GM21360 (cell line): ENCODE measurements at regions not wholly inside any gene's neighbourhood (a gene's known extent, or its start where the extent isn't known, plus 50 kb on each side); places are given as distances from the start of the nearest gene placed in this dataset.

ENCODE experiments used
- ATAC-seq: cut with Tn5 transposase; IDR thresholded peaks from one replicate; pipeline ENCODE4 v1.9.1; 2021; ENCODE audit warnings: mild to moderate bottlenecking, moderate library complexity; ENCODE audit not compliant: unreplicated experiment

DNA sequence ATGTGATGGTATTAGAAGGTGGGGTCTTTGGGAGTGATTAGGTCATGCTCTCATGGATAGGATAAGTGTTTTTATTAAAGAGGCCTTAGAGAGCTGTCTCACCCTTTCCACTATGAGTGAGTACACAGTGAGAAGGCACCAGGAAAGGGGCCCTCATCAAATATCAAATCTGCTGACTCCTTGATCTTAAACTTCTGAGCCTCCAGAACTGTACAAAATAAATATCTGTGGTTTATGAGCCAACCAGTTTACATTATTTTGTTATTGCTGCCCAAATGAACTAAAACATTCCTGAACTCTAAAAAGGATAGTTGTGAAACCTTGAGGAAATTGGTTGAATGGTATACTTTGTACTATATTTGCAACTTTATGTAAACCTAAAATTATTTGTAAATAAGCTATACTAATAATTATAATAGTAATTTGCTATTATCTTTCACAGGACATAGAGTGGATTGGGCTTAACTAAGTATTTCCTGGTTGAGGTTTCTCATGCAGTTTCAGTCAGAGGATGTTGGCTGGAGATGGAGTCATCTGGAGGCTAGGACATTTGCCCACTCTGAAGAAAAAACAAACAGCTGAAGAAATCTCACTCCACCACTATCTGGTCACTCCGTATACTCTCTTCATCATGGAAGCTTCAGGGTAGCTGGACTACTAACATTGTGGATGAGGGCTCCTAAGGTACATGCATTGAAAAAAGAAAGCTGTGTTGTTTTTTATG lies 1068.6 kb upstream of the CADM2 start:
- ATAC-seq: no peak

GRCh38 chr3:83890763-83891135 lies 1068.0 kb upstream of the CADM2 start:
- ATAC-seq: no peak

- no peak for ATAC-seq
Observed at GRCh38 chr3:83894223-83894622, 1064.6 kb upstream of the CADM2 start.

- ATAC-seq: no peak
Observed at GRCh38 chr3:83895892-83896291, 1062.9 kb upstream of the CADM2 start.

GRCh38 chr3:83902787-83903533 lies 1055.8 kb upstream of the CADM2 start:
- no peak for ATAC-seq

GRCh38 chr3:83913381-83913780 lies 1045.4 kb upstream of the CADM2 start:
- ATAC-seq: no peak

DNA sequence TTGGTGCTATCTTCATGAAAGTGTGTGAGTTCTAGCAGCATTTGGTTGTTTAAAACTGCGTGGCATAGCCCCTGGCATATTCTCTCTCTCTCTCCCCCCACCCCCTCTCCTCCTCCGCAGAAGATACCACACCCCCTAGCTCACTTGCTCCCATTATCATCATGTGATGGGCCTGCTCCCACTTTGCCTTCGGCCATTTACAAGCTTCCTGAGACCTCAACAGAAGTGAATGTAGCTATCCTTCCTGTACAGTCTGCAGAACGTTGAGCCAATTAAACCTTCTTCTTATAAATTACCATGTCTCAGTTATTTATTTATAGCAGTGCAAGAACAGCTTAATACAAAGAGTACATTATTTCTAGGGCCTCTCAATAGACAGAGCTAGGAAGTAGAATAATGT lies 1032.5 kb upstream of the CADM2 start:
- no peak for ATAC-seq

GRCh38 chr3:83928391-83928790 lies 1030.4 kb upstream of the CADM2 start:
- no peak for ATAC-seq

GRCh38 chr3:83928903-83929302 lies 1029.9 kb upstream of the CADM2 start:
- no peak for ATAC-seq

DNA sequence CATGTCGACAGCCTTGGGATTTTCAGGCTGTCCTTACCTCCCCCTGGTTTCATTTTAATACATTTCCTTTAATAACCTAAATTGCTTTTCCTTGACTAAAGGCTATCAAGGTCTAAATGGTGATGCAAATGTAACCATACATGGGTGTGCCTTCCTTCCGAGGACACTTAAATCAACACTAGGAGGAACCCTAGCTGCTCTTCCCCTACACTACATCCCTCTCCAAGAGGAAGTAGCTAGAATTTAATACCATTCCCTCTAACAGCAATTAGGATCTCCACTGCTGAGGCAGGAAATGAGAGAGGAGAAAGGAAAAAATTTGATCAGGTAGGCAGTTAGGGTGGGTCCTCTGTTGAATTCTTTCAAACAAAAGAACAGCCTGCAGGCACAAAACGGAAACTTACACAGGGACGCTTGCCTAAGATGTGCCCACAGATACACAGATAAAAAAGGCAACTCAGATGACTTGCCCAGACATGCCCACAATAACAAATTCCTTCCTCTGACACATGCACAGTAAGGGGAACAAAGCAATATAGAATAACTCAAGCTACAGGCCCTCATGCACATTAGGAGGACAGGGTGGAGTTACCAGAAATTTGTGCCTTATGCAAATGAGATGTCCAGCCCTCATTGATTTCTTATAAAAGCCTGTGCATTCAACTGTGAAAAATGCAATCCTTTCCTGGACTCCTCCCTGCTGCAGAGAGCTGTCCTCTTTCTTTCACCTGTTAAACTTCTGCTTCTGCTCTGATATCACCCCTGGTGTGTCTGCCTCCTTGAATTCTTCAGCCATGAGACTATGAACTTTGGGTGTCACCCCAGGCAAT lies 1024.4 kb upstream of the CADM2 start:
- no peak for ATAC-seq

DNA sequence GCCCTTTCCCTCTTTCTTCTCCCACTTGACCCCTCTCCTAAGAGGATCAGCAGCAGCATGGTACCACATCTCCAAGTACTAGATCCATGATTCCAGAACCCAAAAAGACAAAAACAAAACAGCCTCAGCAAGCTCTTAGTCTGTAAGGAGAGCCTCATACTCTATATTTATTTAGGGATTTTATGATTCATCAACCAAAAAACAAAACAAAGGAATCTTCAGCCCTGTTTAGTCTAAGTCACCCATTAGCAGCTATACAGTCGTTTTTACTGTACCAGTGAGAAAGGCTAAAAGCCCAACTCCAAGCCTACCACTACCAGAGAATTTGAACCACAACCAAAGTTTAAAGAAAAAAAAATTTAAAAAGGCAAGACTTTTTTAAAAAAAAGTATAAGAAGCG lies 1020.3 kb upstream of the CADM2 start:
- ATAC-seq: no peak

DNA sequence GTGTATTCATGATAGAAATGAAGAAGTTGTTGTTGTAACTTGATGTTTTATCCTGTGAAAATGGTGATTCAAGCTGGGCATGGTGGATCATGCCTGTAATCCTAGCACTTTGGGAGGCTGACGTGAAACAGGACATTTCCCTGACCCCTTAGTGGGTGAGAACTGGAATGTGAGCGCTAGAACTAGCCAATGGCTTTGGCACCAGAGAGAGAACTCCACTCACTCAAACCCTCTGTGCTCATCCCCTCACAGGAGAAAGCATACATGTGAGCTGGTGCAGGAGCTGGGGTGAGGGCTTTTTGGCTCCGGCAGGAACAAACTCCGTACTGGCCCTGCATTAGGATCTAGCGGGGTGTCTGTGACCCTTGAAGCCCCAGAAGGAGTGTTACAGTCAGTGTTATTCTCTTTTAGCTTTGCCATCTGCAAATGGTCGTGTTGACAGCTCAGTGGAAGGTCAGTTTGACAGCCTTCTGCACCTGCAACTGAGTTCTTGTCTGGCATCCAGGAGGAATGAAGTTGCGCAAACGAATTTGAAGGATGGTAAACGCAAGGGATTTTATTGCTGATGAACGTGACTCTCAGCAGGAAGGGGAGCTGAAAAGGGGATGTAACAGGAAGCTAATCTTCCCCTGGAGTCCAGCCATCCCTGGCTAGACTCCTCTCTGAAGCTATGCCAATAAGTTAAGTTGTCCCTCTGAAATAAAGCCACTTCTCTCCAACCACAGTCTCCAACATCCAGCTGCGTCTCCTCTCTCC lies 1016.6 kb upstream of the CADM2 start:
- no peak for ATAC-seq

GRCh38 chr3:83946049-83946448 lies 1012.7 kb upstream of the CADM2 start:
- ATAC-seq: no peak

GRCh38 chr3:83946554-83946953 lies 1012.2 kb upstream of the CADM2 start:
- ATAC-seq: no peak

- no peak for ATAC-seq
Observed at GRCh38 chr3:83948771-83949170, 1010.0 kb upstream of the CADM2 start.

- no peak for ATAC-seq
Observed at GRCh38 chr3:83953417-83954089, 1005.2 kb upstream of the CADM2 start.

GRCh38 chr3:83956431-83956830 lies 1002.4 kb upstream of the CADM2 start:
- no peak for ATAC-seq

DNA sequence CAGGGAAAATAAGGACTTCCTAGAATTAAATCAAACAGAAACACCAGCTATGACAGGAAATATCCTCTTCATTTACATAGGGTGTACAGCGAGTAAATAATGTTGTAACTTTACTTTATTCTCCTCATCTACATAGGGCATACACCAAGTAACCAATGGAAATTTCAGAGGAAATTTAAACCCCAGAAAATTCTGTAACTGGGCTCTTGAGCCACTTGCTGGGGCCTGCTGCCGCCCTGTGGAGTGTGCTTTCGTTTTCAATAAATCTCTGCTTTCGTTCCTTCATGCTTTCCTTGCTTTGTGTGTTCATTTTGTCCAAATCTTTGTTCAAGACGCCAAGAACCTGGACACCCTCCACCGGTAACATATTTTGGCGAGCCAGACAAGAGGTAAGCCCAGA lies 990.4 kb upstream of the CADM2 start:
- no peak for ATAC-seq

DNA sequence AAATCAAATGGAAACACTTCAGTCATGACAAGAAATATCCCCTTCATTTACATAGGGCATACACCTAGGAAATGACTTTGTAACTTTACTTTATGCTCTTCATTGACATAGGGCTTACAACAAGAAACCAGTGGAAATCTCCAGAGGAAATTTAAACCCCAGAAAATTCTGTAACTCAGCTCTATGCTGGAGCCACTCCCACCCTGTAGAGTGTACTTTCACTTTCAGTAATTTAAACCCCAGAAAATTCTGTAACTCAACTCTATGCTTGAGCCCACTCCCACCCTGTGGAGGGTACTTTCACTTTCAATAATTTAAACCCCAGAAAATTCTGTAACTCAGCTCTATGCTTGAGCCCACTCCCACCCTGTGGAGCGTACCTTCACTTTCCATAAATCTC lies 987.1 kb upstream of the CADM2 start:
- no peak for ATAC-seq

DNA sequence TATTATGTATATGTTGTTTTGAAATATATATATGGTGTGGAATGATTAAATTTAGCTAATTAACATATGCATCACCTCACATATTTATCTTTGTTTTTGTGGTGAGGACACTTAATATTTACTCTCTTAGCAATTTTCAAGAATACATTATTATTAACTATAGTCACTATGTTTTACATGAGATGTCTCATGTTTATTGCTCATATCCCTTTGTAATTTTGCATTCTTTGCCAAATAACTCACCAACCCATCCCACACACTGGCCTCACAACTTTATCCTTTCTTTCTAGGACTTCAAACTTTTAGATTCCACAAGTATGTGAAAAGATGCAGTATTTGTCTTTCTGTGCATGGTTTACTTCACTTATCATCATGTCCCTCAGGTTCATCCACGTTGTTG lies 950.2 kb upstream of the CADM2 start:
- no peak for ATAC-seq
